Nephron progenitor cell (in vitro differentiated cells): ENCODE measurements at regions not wholly inside any gene's neighbourhood (a gene's known extent, or its start where the extent isn't known, plus 50 kb on each side); places are given as distances from the start of the nearest gene placed in this dataset.

ENCODE experiments used
- DNase-seq: peaks from one replicate; pipeline ENCODE4 v3.0.0; 2021
- H3K27ac Mint-ChIP-seq: 2 replicates; pipeline ENCODE4 v1.8.0; 2021; ENCODE audit warnings: mild to moderate bottlenecking, moderate library complexity, mixed read lengths
- H3K27me3 Mint-ChIP-seq: 2 replicates; pipeline ENCODE4 v1.8.0; 2021; ENCODE audit warnings: mild to moderate bottlenecking, low read depth, mixed read lengths; ENCODE audit not compliant: poor library complexity
- H3K36me3 Mint-ChIP-seq: 2 replicates; pipeline ENCODE4 v1.8.0; 2021; ENCODE audit warnings: low read depth, mixed read lengths
- H3K4me1 Mint-ChIP-seq: 2 replicates; pipeline ENCODE4 v1.8.0; 2021; ENCODE audit warnings: mixed read lengths
- H3K4me3 Mint-ChIP-seq: 2 replicates; pipeline ENCODE4 v1.8.0; 2021; ENCODE audit warnings: mild to moderate bottlenecking, moderate library complexity, mixed read lengths
- H3K9me3 Mint-ChIP-seq: 2 replicates; pipeline ENCODE4 v1.8.0; 2021; ENCODE audit warnings: mild to moderate bottlenecking, moderate library complexity, mixed read lengths
- TF ChIP-seq, protein P1 (sequence below): fragments of 200-600 bp; sonication (generic); IDR thresholded peaks from 2 replicates; pipeline ENCODE4 v1.5.0; 2021; ENCODE audit warnings: antibody characterized with exemption

GRCh38 chr12:127249428-127249827 is 1017.5 kb upstream of the TMEM132C start:
- Mint-ChIP-seq H3K9me3 (no peaks in the 10 kb centered on the region), H3K4me1 (no peaks in the 10 kb centered on the region), H3K27ac (no peak overlapping the region), H3K27me3 (no peaks in the 10 kb centered on the region), H3K36me3 (no peaks in the 10 kb centered on the region), H3K4me3 (no peak overlapping the region)
- no peak for DNase-seq
- TF ChIP-seq, protein P1, sequence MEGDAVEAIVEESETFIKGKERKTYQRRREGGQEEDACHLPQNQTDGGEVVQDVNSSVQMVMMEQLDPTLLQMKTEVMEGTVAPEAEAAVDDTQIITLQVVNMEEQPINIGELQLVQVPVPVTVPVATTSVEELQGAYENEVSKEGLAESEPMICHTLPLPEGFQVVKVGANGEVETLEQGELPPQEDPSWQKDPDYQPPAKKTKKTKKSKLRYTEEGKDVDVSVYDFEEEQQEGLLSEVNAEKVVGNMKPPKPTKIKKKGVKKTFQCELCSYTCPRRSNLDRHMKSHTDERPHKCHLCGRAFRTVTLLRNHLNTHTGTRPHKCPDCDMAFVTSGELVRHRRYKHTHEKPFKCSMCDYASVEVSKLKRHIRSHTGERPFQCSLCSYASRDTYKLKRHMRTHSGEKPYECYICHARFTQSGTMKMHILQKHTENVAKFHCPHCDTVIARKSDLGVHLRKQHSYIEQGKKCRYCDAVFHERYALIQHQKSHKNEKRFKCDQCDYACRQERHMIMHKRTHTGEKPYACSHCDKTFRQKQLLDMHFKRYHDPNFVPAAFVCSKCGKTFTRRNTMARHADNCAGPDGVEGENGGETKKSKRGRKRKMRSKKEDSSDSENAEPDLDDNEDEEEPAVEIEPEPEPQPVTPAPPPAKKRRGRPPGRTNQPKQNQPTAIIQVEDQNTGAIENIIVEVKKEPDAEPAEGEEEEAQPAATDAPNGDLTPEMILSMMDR: no peak

DNA sequence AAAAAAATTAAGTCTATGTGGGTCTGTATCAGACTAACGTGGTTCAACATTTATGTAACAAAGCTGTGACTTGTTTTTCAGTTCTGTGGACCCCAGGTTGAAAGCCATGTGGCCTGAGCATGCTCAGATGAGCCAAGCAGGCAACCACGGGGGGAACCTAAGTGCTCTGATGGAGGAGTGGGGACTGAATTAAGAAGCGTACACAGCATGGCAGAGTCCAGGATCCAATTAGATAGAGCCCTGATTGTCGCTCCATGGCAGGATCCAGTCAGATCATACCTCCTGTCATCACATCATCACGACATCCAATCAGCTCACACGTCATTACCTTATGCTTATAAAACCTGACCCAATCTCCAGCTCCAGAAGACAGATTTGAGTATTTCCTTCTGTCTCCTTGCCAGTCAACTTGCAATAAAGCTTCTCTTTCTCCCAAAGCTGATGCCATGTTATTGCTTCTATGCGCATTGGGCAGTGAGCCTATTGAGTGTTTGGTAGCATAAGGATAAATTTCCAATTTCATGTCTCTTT is 1013.1 kb upstream of the TMEM132C start:
- Mint-ChIP-seq H3K9me3 (no peaks in the 10 kb centered on the region), H3K27ac (no peak overlapping the region), H3K4me3 (no peak overlapping the region), H3K27me3 (peaks cover 9% of the 10 kb centered on the region), H3K36me3 (no peaks in the 10 kb centered on the region), H3K4me1 (no peaks in the 10 kb centered on the region)
- TF ChIP-seq, protein P1: no peak
- no peak for DNase-seq

- Mint-ChIP-seq H3K4me1 (no peaks in the 10 kb centered on the region), H3K27ac (no peak overlapping the region)
- DNase-seq: no peak
These were observed 1012.5 kb upstream of the TMEM132C start for GRCh38 chr12:127254420-127254955.

GRCh38 chr12:127257366-127257935 is 1009.5 kb upstream of the TMEM132C start:
- TF ChIP-seq, protein P1: no peak
- Mint-ChIP-seq H3K4me3 (no peak overlapping the region), H3K27ac (no peak overlapping the region), H3K9me3 (no peaks in the 10 kb centered on the region), H3K4me1 (no peaks in the 10 kb centered on the region), H3K27me3 (peaks cover 13% of the 10 kb centered on the region), H3K36me3 (no peaks in the 10 kb centered on the region)
- DNase-seq: no peak

More at GRCh38 chr12:127254420-127254955, 1012.5 kb upstream of the TMEM132C start:
- TF ChIP-seq, protein P1: no peak
- Mint-ChIP-seq H3K36me3 (no peaks in the 10 kb centered on the region), H3K27me3 (peaks cover 9% of the 10 kb centered on the region), H3K4me3 (no peak overlapping the region), H3K9me3 (no peaks in the 10 kb centered on the region)

GRCh38 chr12:127260531-127260930 is 1006.4 kb upstream of the TMEM132C start:
- Mint-ChIP-seq H3K4me3 (no peak overlapping the region), H3K9me3 (peaks cover 3% of the 10 kb centered on the region), H3K27me3 (peaks cover 11% of the 10 kb centered on the region), H3K27ac (no peak overlapping the region), H3K36me3 (no peaks in the 10 kb centered on the region), H3K4me1 (no peaks in the 10 kb centered on the region)
- TF ChIP-seq, protein P1: no peak
- no peak for DNase-seq

GRCh38 chr12:127260999-127261398 is 1006.0 kb upstream of the TMEM132C start:
- Mint-ChIP-seq H3K36me3 (no peaks in the 10 kb centered on the region), H3K27me3 (peaks cover 7% of the 10 kb centered on the region), H3K9me3 (peaks cover 3% of the 10 kb centered on the region), H3K4me1 (no peaks in the 10 kb centered on the region), H3K4me3 (no peak overlapping the region), H3K27ac (no peak overlapping the region)
- no peak for DNase-seq
- TF ChIP-seq, protein P1: no peak
